HepG2 (cell line): ENCODE measurements at regions not wholly inside any gene's neighbourhood (a gene's known extent, or its start where the extent isn't known, plus 50 kb on each side); places are given as distances from the start of the nearest gene placed in this dataset.

Source experiments
- CCAR2 ChIP-seq: fragments of 200-400 bp; formaldehyde crosslinking; optimal IDR thresholded peaks from 2 replicates; pipeline ENCODE3; 2018; ENCODE audit warnings: low read depth, mild to moderate bottlenecking, low read length, moderate library complexity
- KDM1A ChIP-seq: IDR thresholded peaks from 2 replicates; pipeline ENCODE4 v1.6.1; 2016; ENCODE audit warnings: missing compliant biosample characterization
- NR2F2 ChIP-seq: IDR thresholded peaks from 2 replicates; pipeline ENCODE4 v1.6.1; 2012; ENCODE audit warnings: low read depth, inconsistent platforms, borderline replicate concordance
- SKIL ChIP-seq: sonication (generic); formaldehyde crosslinking; IDR thresholded peaks from 2 replicates; pipeline ENCODE4 v1.8.0; 2022; ENCODE audit warnings: missing genetic modification reagents, mild to moderate bottlenecking, moderate library complexity, borderline replicate concordance
- SP1 ChIP-seq, 2 experiments: fragments of 450-650 bp in 1 of 2; sonication (generic) in 1 of 2; formaldehyde crosslinking in 1 of 2; IDR thresholded peaks; 2 replicates each; pipeline versions ENCODE4 v1.4.0 to v1.6.1; 2016 to 2020; ENCODE audit warnings: missing genetic modification reagents in 1 of 2
- TARDBP ChIP-seq: sonication (generic); formaldehyde crosslinking; IDR thresholded peaks from 2 replicates; pipeline ENCODE4 v1.8.0; 2022; ENCODE audit warnings: mild to moderate bottlenecking, missing genetic modification reagents
- ZKSCAN8 ChIP-seq: IDR thresholded peaks from 2 replicates; pipeline ENCODE4 v1.6.1; 2016; ENCODE audit warnings: borderline replicate concordance, missing genetic modification reagents, missing compliant biosample characterization
- TF ChIP-seq, protein P1 (sequence below), 2 experiments: sonication (generic) in 1 of 2; formaldehyde crosslinking in 1 of 2; IDR thresholded peaks; 2 replicates each; pipeline versions ENCODE4 v1.5.1 to v1.6.1; 2011 to 2020; ENCODE audit warnings: borderline replicate concordance in 1 of 2, low read depth in 1 of 2, low read length in 1 of 2, mild to moderate bottlenecking in 1 of 2, missing genetic modification reagents in 1 of 2, moderate library complexity in 1 of 2
- TF ChIP-seq, protein P2 (sequence below): sonication (generic); formaldehyde crosslinking; IDR thresholded peaks from 2 replicates; pipeline ENCODE4 v1.4.0; 2020; ENCODE audit warnings: low read depth, missing genetic modification reagents

DNA sequence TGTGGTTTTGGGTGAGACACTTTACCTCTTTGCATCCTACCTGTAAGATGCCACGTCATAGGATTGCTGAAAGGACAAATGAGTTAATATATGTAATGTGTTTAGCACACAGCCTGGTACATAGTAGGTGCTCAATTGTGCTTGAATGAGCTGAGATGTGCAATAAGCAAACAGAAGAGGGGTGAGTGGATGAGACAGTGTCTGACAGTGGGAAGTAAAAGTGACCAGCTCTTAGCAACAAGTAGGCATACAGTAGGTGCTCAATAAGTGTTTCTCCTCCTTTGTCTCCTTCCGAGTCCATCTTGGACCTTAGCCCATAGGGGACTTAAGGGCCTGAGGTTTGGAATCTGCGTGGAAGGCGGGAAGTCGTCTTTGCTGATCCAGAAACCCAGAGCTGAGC lies 104.7 kb downstream of the CEBPB start (continued):
- TF ChIP-seq, protein P1, sequence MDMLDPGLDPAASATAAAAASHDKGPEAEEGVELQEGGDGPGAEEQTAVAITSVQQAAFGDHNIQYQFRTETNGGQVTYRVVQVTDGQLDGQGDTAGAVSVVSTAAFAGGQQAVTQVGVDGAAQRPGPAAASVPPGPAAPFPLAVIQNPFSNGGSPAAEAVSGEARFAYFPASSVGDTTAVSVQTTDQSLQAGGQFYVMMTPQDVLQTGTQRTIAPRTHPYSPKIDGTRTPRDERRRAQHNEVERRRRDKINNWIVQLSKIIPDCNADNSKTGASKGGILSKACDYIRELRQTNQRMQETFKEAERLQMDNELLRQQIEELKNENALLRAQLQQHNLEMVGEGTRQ (IDR thresholded peaks at IDR 0.05; ENCODE audit: low read depth, low read length): 0 out of 2 replicates have a peak, but pooled peaks have one; percentile 3
- TF ChIP-seq, protein P1 (CRISPR knock-in tag; IDR thresholded peaks at IDR 0.05; ENCODE audit: borderline replicate concordance): no peak
- TF ChIP-seq TARDBP (0 out of 2 replicates have a peak, but pooled peaks have one; percentile 25), CCAR2 (no peak), SKIL (CRISPR knock-in tag) (no peak), NR2F2 (no peak), ZKSCAN8 (peak; percentile 100), KDM1A (CRISPR knock-in tag) (0 out of 2 replicates have a peak, but pooled peaks have one; percentile 20), SP1 (IDR thresholded peaks at IDR 0.05) (no peak), SP1 (CRISPR knock-in tag; IDR thresholded peaks at IDR 0.05) (no peak)
- TF ChIP-seq, protein P2, sequence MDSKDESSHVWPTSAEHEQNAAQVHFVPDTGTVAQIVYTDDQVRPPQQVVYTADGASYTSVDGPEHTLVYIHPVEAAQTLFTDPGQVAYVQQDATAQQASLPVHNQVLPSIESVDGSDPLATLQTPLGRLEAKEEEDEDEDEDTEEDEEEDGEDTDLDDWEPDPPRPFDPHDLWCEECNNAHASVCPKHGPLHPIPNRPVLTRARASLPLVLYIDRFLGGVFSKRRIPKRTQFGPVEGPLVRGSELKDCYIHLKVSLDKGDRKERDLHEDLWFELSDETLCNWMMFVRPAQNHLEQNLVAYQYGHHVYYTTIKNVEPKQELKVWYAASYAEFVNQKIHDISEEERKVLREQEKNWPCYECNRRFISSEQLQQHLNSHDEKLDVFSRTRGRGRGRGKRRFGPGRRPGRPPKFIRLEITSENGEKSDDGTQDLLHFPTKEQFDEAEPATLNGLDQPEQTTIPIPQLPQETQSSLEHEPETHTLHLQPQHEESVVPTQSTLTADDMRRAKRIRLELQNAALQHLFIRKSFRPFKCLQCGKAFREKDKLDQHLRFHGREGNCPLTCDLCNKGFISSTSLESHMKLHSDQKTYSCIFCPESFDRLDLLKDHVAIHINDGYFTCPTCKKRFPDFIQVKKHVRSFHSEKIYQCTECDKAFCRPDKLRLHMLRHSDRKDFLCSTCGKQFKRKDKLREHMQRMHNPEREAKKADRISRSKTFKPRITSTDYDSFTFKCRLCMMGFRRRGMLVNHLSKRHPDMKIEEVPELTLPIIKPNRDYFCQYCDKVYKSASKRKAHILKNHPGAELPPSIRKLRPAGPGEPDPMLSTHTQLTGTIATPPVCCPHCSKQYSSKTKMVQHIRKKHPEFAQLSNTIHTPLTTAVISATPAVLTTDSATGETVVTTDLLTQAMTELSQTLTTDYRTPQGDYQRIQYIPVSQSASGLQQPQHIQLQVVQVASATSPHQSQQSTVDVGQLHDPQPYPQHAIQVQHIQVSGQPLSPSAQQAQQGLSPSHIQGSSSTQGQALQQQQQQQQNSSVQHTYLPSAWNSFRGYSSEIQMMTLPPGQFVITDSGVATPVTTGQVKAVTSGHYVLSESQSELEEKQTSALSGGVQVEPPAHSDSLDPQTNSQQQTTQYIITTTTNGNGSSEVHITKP (CRISPR knock-in tag): no peak
